Mesothelial cell of epicardium (in vitro differentiated cells): ENCODE measurements at regions not wholly inside any gene's neighbourhood (a gene's known extent, or its start where the extent isn't known, plus 50 kb on each side); places are given as distances from the start of the nearest gene placed in this dataset.

ENCODE experiments used
- DNase-seq, 2 experiments: peaks; one replicate each; pipeline ENCODE4 v3.0.0; 2021; ENCODE audit warnings: low spot score in 2 of 2; ENCODE audit not compliant: unreplicated experiment in 2 of 2
- H3K27ac Mint-ChIP-seq: 2 replicates; pipeline ENCODE4 v1.8.0; 2021; ENCODE audit warnings: mixed read lengths
- H3K27me3 Mint-ChIP-seq: 2 replicates; pipeline ENCODE4 v1.8.0; 2021; ENCODE audit warnings: low read depth, mixed read lengths
- H3K36me3 Mint-ChIP-seq: 2 replicates; pipeline ENCODE4 v1.8.0; 2021; ENCODE audit warnings: mixed read lengths
- H3K4me1 Mint-ChIP-seq: 2 replicates; pipeline ENCODE4 v1.8.0; 2021; ENCODE audit warnings: mixed read lengths
- H3K4me3 Mint-ChIP-seq: 2 replicates; pipeline ENCODE4 v1.8.0; 2021; ENCODE audit warnings: mild to moderate bottlenecking, moderate library complexity, mixed read lengths
- H3K9me3 Mint-ChIP-seq: 2 replicates; pipeline ENCODE4 v1.8.0; 2021; ENCODE audit warnings: mixed read lengths
- TF ChIP-seq, protein P1 (sequence below): fragments of 200-600 bp; sonication (generic); IDR thresholded peaks from one replicate; pipeline ENCODE4 v1.5.0; 2021; ENCODE audit warnings: antibody characterized with exemption; ENCODE audit not compliant: unreplicated experiment

DNA sequence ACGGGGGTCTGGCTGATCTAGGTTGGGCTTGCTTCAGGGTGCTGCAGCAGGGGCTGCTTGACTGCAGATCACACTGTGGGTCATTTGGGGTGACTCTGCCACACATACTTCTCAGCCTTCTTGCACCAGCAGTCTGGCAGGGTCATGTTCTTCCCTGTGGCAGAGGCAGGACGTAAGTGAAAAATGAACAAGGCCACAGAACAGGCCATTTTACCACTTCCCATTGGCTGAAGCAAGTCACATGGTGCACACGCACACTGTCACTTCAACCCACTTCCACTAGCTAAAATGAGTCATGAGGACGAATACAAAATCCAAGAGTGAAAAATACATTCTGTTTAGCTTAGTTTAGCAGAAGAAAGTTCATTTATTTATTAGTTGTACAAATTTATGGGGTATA lies 168.6 kb upstream of the GGTLC1 start:
- H3K27me3 Mint-ChIP-seq: peaks cover 5% of the 10 kb centered on the region
- no peaks in the 10 kb centered on the region for H3K36me3 Mint-ChIP-seq
- no peaks in the 10 kb centered on the region for H3K4me1 Mint-ChIP-seq
- no peak overlapping the region for H3K4me3 Mint-ChIP-seq
- TF ChIP-seq, protein P1, sequence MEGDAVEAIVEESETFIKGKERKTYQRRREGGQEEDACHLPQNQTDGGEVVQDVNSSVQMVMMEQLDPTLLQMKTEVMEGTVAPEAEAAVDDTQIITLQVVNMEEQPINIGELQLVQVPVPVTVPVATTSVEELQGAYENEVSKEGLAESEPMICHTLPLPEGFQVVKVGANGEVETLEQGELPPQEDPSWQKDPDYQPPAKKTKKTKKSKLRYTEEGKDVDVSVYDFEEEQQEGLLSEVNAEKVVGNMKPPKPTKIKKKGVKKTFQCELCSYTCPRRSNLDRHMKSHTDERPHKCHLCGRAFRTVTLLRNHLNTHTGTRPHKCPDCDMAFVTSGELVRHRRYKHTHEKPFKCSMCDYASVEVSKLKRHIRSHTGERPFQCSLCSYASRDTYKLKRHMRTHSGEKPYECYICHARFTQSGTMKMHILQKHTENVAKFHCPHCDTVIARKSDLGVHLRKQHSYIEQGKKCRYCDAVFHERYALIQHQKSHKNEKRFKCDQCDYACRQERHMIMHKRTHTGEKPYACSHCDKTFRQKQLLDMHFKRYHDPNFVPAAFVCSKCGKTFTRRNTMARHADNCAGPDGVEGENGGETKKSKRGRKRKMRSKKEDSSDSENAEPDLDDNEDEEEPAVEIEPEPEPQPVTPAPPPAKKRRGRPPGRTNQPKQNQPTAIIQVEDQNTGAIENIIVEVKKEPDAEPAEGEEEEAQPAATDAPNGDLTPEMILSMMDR: no peak
- DNase-seq: no peak
- H3K27ac Mint-ChIP-seq: no peak overlapping the region
- no peaks in the 10 kb centered on the region for H3K9me3 Mint-ChIP-seq

DNA sequence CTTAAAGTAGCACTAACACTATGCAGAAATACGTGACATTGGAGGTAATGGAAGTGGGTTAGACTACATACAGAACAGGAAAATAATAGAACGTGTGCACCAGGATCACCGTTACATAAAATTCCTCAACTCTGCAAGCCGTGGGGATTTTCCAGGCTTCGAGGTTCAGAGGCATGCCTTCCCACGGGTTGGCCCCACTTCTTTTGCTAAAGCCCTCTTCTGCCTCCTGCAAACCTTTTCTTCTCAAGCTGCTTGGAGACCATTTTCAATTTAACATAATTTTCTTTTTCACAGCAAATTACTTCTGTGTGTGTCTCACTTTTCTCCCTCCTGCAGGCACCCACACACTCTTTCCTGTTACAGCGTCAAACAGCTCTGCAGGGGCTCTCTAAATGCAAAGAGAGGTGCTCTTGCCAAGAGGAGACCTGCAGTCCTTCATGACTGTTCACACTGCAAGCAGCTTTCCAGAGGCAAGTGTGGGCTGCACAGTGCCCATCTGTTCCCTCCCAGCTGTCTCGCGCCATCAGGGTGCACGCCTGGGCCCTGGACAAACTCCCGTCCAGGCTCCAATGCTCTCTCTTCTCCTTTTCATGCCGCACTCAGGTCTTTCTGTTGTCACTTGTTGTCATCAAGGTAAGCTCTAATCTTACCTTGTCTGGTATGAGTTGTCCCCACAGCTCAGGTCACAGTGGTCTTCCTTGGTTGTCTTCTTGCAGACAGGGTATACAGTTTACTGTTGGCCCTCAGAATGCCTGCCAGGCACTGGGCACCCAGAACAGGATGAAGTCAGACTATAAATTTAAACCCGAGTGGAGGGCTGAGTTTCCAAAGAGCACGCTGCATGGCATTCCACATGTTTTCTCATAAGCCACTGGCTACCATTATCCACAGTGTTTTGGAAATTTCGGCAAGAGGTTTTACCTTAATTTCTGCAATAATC lies 164.8 kb upstream of the GGTLC1 start:
- H3K4me3 Mint-ChIP-seq: no peak overlapping the region
- no peaks in the 10 kb centered on the region for H3K4me1 Mint-ChIP-seq
- DNase-seq: no peak
- H3K27ac Mint-ChIP-seq: no peak overlapping the region
- no peaks in the 10 kb centered on the region for H3K36me3 Mint-ChIP-seq
- H3K9me3 Mint-ChIP-seq: no peaks in the 10 kb centered on the region
- H3K27me3 Mint-ChIP-seq: peaks cover 5% of the 10 kb centered on the region
- TF ChIP-seq, protein P1: no peak

DNA sequence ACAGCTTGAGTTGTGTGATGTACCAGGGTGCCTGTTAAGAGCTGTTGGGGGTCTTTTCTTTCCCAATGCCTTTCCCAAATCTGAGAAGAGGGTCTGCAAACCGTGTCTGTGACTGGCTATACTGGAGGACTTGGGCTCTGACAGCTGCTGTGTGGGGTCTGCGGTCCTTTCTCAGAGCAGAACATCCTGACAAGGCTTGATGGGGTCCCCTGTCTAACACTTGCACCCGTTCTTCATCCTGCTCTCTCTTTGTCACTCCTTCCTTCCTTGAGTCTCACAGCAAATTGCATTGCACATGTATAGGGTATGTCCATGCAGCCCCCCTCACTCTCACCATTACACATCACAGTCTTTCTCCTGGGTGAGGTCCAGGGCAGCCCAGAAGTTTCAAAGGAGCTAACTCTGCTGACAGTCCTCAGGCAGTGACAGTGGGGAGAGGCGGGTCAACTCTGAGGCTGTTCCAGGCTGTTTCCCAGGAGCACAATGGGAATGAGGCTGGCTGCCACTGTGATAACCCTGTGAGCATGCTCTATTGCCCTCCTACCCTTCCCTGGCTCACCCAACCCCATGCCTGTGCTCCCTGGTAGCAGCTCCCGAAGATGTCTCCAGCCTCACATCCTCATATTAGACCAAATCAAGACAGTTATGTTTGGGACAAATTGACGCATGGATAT lies 163.2 kb upstream of the GGTLC1 start:
- Mint-ChIP-seq H3K27ac (no peak overlapping the region), H3K27me3 (peaks cover 5% of the 10 kb centered on the region), H3K4me3 (no peak overlapping the region), H3K36me3 (no peaks in the 10 kb centered on the region), H3K9me3 (no peaks in the 10 kb centered on the region), H3K4me1 (no peaks in the 10 kb centered on the region)
- TF ChIP-seq, protein P1: no peak
- no peak for DNase-seq

DNA sequence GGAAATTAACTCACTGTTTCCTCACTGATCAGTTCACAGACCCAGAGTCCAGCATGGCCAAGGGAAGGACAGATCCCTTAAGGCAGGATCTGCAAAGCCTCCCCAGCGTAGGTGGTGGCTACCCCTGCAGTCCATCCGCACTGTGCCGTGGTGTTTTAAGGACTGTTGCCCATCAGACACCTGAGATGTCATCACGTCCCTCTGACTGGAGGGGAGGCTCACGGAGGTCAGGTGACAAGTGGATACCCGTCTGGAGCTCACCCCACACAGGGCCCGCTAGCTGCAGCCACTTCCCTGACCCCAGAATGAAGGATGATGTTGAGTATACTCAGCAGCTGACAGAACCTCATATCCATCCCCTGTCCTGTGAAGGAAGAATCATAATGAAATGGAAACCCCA lies 161.8 kb upstream of the GGTLC1 start:
- TF ChIP-seq, protein P1: no peak
- H3K27ac Mint-ChIP-seq: no peak overlapping the region
- DNase-seq: no peak
- peaks cover 5% of the 10 kb centered on the region for H3K27me3 Mint-ChIP-seq
- no peaks in the 10 kb centered on the region for H3K4me1 Mint-ChIP-seq
- H3K9me3 Mint-ChIP-seq: no peaks in the 10 kb centered on the region
- H3K36me3 Mint-ChIP-seq: no peaks in the 10 kb centered on the region
- H3K4me3 Mint-ChIP-seq: no peak overlapping the region

DNA sequence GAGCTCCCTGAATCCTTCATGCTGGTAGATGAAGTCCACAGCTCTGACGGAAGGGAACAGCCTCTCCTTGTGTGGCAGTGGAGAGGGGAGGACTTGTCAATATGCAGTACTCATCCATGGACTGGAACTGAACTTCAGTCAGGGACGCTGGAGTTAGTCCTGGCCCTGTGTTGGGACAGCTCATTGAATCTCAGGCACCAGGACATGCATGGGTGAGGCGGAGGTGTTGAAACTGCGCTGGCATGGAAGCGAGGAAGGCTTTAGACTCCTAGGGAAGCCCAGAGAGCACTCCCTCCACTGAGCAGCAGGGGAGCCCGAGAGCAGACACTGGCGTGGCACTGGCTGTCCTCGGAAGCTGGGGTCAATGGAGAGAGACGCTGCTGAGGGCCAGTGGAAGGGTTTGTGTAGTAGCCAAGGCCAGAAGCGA lies 161.3 kb upstream of the GGTLC1 start:
- no peaks in the 10 kb centered on the region for H3K36me3 Mint-ChIP-seq
- no peaks in the 10 kb centered on the region for H3K9me3 Mint-ChIP-seq
- H3K4me1 Mint-ChIP-seq: no peaks in the 10 kb centered on the region
- DNase-seq: no peak
- TF ChIP-seq, protein P1: peak; percentile 44
- no peak overlapping the region for H3K27ac Mint-ChIP-seq
- H3K27me3 Mint-ChIP-seq: peaks cover 5% of the 10 kb centered on the region
- no peak overlapping the region for H3K4me3 Mint-ChIP-seq
